ENCODE measurements at regions not wholly inside any gene's neighbourhood (a gene's known extent, or its start where the extent isn't known, plus 50 kb on each side); places are given as distances from the start of the nearest gene placed in this dataset.

GRCh38 chr2:212854771-212855170 lies 296.6 kb downstream of the IKZF2 start:
- intact Hi-C loops (cut with micrococcal nuclease) = no loop called here
- H2AFZ ChIP-seq (ENCODE audit: low read depth, low read length) = no peak overlapping the region
- H3K4me2 ChIP-seq (ENCODE audit: insufficient read depth, low read length) = no peak overlapping the region
- H3K4me1 ChIP-seq (ENCODE audit: control insufficient read depth, extremely low read depth, insufficient read depth, low read length) = no peaks in the 10 kb centered on the region
- no TSS peak for BruUV-seq (replicated peaks)
- FAIRE-seq = no peak
- no peaks in the 10 kb centered on the region for H3K9me3 ChIP-seq (replicated peaks; ENCODE audit: control insufficient read depth, insufficient read depth, low read length)
- POLR2A ChIA-PET = no interaction called here
- CTCF ChIA-PET = interaction anchor here (1.5 kb wide), 1 partner anchor 37 kb away, joined by 7 read pairs; no protein-coding TSS in a partner anchor
- H3K9me1 ChIP-seq (replicated peaks; ENCODE audit: control insufficient read depth, extremely low read depth, insufficient read depth, low read length) = no peaks in the 10 kb centered on the region
- no peaks in the 10 kb centered on the region for H3K36me3 ChIP-seq (ENCODE audit: control insufficient read depth in 2 of 2, extremely low read depth in 1 of 2, insufficient read depth in 2 of 2, low read length in 2 of 2)
- no peak for DNase-seq (ENCODE audit: low read depth, low spot score)
- H3K4me3 ChIP-seq (replicated peaks in 1 of 3; ENCODE audit: insufficient read depth in 1 of 3, low read depth in 1 of 3, low read length in 3 of 3) = no peak overlapping the region
- dilution Hi-C loops (cut with MboI; ENCODE audit: extremely low pct_ligation_motif_present, low sequenced_read_pairs) = no loop called here
- H3K79me2 ChIP-seq (ENCODE audit: control insufficient read depth, insufficient read depth, low read length) = no peaks in the 10 kb centered on the region
- no peak overlapping the region for H3K9ac ChIP-seq (replicated peaks; ENCODE audit: extremely low read depth, insufficient read depth, low read length)
- TF ChIP-seq JUN (IDR thresholded peaks at IDR 0.05; ENCODE audit: borderline replicate concordance, insufficient read depth, insufficient read length, low read depth) (no peak), GATA2 (IDR thresholded peaks at IDR 0.05; ENCODE audit: insufficient read depth, insufficient read length, low read depth, low read length) (no peak), CTCF (IDR thresholded peaks at IDR 0.05; ENCODE audit: extremely low read depth in 1 of 2, insufficient read depth in 1 of 2, low read depth in 1 of 2, low read length in 2 of 2) (no peak), FOS (IDR thresholded peaks at IDR 0.05; ENCODE audit: borderline replicate concordance, insufficient read depth, low read length) (no peak), MAX (IDR thresholded peaks at IDR 0.05; ENCODE audit: insufficient read depth, insufficient read length) (no peak), EZH2 (IDR thresholded peaks at IDR 0.05; ENCODE audit: borderline replicate concordance, low read depth, low read length, severe bottlenecking) (no peak), MYC (IDR thresholded peaks at IDR 0.05; ENCODE audit: low read depth, low read length) (no peak), POLR2AphosphoS5 (IDR thresholded peaks at IDR 0.05; ENCODE audit: insufficient read depth, low read depth, low read length) (no peak), POLR2A (IDR thresholded peaks at IDR 0.05; ENCODE audit: low read depth, low read length) (no peak)
- H4K20me1 ChIP-seq (replicated peaks; ENCODE audit: control insufficient read depth, extremely low read depth, insufficient read depth, low read length) = no peaks in the 10 kb centered on the region
- no peak overlapping the region for H3K27ac ChIP-seq (ENCODE audit: insufficient read depth, low read depth, low read length)
- H3K27me3 ChIP-seq (ENCODE audit: control insufficient read depth in 2 of 2, insufficient read depth in 2 of 2, low read length in 2 of 2) = peaks cover 0 to 3% of the 10 kb centered on the region in 2 experiments
